K562 (cell line): ENCODE measurements at regions not wholly inside any gene's neighbourhood (a gene's known extent, or its start where the extent isn't known, plus 50 kb on each side); places are given as distances from the start of the nearest gene placed in this dataset.

Source experiments
- ATAC-seq: fragments of 200-7000 bp; cut with Tn5 transposase; 3 replicates; pipeline ENCODE4 v1.9.1; 2020; ENCODE audit warnings: moderate library complexity
- BruUV-seq: library from RNA; stranded (reverse); fragments of 400-500 nt; replicated peaks from 2 replicates; lab custom pipeline; 2021; lab: Mats Ljungman, UMichigan
- CTCF ChIA-PET: fragments of 300-600 bp; formaldehyde crosslinking; extraction: SDS; loops from one replicate; lab custom pipeline; 2021; ENCODE audit warnings: low intra/inter-chr PET ratio; lab: Yijun Ruan, JAX
- POLR2A ChIA-PET: fragments of 300-600, 350-650 bp; sonication (Branson Sonifier 250); formaldehyde crosslinking; extraction: SDS; loops from one replicate; lab custom pipeline; 2021; ENCODE audit warnings: antibody characterized with exemption, inconsistent platforms; lab: Yijun Ruan, JAX
- DNase-seq, 4 experiments: peaks; one replicate each; pipeline versions ENCODE4 v3.0.0 to v3.0.0-alpha.2; 2011 to 2018; ENCODE audit warnings: low spot score in 3 of 4, mixed read lengths in 3 of 4; ENCODE audit errors: extremely low read depth in 1 of 4
- FAIRE-seq: peaks from 2 replicates; lab custom pipeline; 2011; peaks lifted over from hg19 to GRCh38; lab: Jason Lieb, UNC
- H2AFZ ChIP-seq: 2 replicates; pipeline ENCODE4 v1.6.0; 2011; ENCODE audit warnings: low read depth, low read length, control low read depth, inconsistent platforms
- H3K27ac ChIP-seq: fragments of 200-600 bp; 3 replicates; pipeline ENCODE4 v1.8.0; 2011; ENCODE audit warnings: low read depth, mild to moderate bottlenecking, control low read depth, inconsistent platforms, low read length, moderate library complexity, mixed read lengths; ENCODE audit errors: extremely low read depth
- H3K27me3 ChIP-seq, 2 experiments: fragments of 300-600 bp in 1 of 2; 2 replicates in 1 of 2; 3 replicates in 1 of 2; pipeline versions ENCODE4 v1.6.0 to v1.8.0; 2011; ENCODE audit warnings: inconsistent platforms in 2 of 2, low read length in 2 of 2, mild to moderate bottlenecking in 1 of 2, mixed read lengths in 1 of 2, moderate library complexity in 1 of 2; ENCODE audit not compliant: control insufficient read depth in 2 of 2, insufficient read depth in 2 of 2
- H3K36me3 ChIP-seq: fragments of 300-600 bp; 3 replicates; pipeline ENCODE4 v1.8.0; 2011; ENCODE audit warnings: mild to moderate bottlenecking, low read length, inconsistent platforms; ENCODE audit not compliant: control insufficient read depth, insufficient read depth
- H3K4me1 ChIP-seq, 2 experiments: fragments of 200-600 bp in 1 of 2; replicated peaks in 1 of 2; 2 replicates in 1 of 2; 3 replicates in 1 of 2; pipeline versions ENCODE4 v1.5.1 to v1.8.0; 2011; ENCODE audit warnings: inconsistent platforms in 2 of 2, low read length in 2 of 2, mild to moderate bottlenecking in 1 of 2, mixed read lengths in 1 of 2, moderate library complexity in 1 of 2; ENCODE audit not compliant: control insufficient read depth in 2 of 2, insufficient read depth in 2 of 2
- H3K4me2 ChIP-seq: 2 replicates; pipeline ENCODE4 v1.6.1; 2011; ENCODE audit warnings: low read length, control low read depth, inconsistent platforms, mixed read lengths; ENCODE audit not compliant: insufficient read depth
- H3K4me3 ChIP-seq: fragments of 200-600 bp; sonication (generic), shearing (Covaris generic); 2 replicates; pipeline ENCODE4 v1.5.1; 2016; ENCODE audit warnings: control low read depth, inconsistent platforms
- H3K79me2 ChIP-seq: fragments of 200-600 bp; 3 replicates; pipeline ENCODE4 v1.8.0; 2011; ENCODE audit warnings: low read length, inconsistent platforms; ENCODE audit not compliant: control insufficient read depth, insufficient read depth
- H3K9ac ChIP-seq, 2 experiments: 2 replicates each; pipeline versions ENCODE4 v1.6.0 to v1.6.1; 2011; ENCODE audit warnings: low read depth in 2 of 2, low read length in 2 of 2, control low read depth in 1 of 2, inconsistent platforms in 1 of 2, mild to moderate bottlenecking in 1 of 2, mixed read lengths in 1 of 2; ENCODE audit not compliant: insufficient read depth in 1 of 2
- H3K9me1 ChIP-seq: one replicate; pipeline ENCODE4 v1.6.0; 2011; ENCODE audit warnings: inconsistent platforms, mild to moderate bottlenecking, low read length, moderate library complexity; ENCODE audit not compliant: control insufficient read depth, insufficient read depth
- H3K9me3 ChIP-seq: replicated peaks from 2 replicates; pipeline ENCODE4 v1.5.1; 2011; ENCODE audit warnings: low read depth, low read length, inconsistent platforms; ENCODE audit not compliant: control insufficient read depth, insufficient read depth
- H4K20me1 ChIP-seq: replicated peaks from 2 replicates; pipeline ENCODE4 v1.6.1; 2011; ENCODE audit warnings: low read length, inconsistent platforms, mixed read lengths; ENCODE audit not compliant: control insufficient read depth, insufficient read depth
- EWSR1 ChIP-seq: fragments of 450-650 bp; IDR thresholded peaks from 2 replicates; pipeline ENCODE4 v1.6.1; 2018; ENCODE audit warnings: borderline replicate concordance, mild to moderate bottlenecking, low read depth, moderate library complexity; ENCODE audit not compliant: partially characterized antibody
- HCFC1 ChIP-seq: IDR thresholded peaks from 2 replicates; pipeline ENCODE4 v1.6.1; 2012; ENCODE audit warnings: low read depth, low read length, improper control_type of control experiment
- HDAC6 ChIP-seq: IDR thresholded peaks from 2 replicates; pipeline ENCODE4 v1.6.1; 2012; ENCODE audit warnings: low read depth, mild to moderate bottlenecking, control low read depth, inconsistent platforms, low read length, moderate library complexity
- JUNB ChIP-seq: fragments of 450-650 bp; formaldehyde crosslinking; conservative IDR thresholded peaks from 2 replicates; pipeline ENCODE4 v1.4.0; 2020; ENCODE audit warnings: mild to moderate bottlenecking
- KDM4B ChIP-seq, 2 experiments: fragments of 450-650 bp in 1 of 2; sonication (generic) in 1 of 2; IDR thresholded peaks; 2 replicates each; pipeline ENCODE4 v1.6.1; 2016 to 2017; ENCODE audit warnings: borderline replicate concordance in 2 of 2, antibody characterized with exemption in 1 of 2, low read depth in 1 of 2, mild to moderate bottlenecking in 1 of 2
- PTBP1 ChIP-seq: fragments of 200-400 bp; formaldehyde crosslinking; IDR thresholded peaks from 2 replicates; pipeline ENCODE4 v1.6.1; 2017; ENCODE audit warnings: low read depth, low read length
- USF1 ChIP-seq: sonication (generic); formaldehyde crosslinking; IDR thresholded peaks from 2 replicates; pipeline ENCODE4 v1.9.0; 2022; ENCODE audit warnings: mild to moderate bottlenecking, missing genetic modification reagents
- WGBS: fragments of 100-300 bp; shearing (Covaris generic); methylation state at CpG from one replicate; pipeline ENCODE4 v1.1.6; 2016; ENCODE audit warnings: low coverage, mixed read lengths; ENCODE audit not compliant: insufficient coverage; ENCODE audit errors: missing lambda C conversion rate; 5-methylcytosine and 5-hydroxymethylcytosine counted together
- in situ Hi-C: fragments of 300-500 bp; cut with MboI; formaldehyde crosslinking; loops from 4 replicates; pipeline ENCODE4 v1.15.0; 2018; ENCODE audit warnings: inconsistent platforms, mixed read lengths
- intact Hi-C: fragments of 100-400 bp; cut with micrococcal nuclease; formaldehyde crosslinking; loops from 2 replicates; pipeline ENCODE4 v1.14.2; 2022
- TF ChIP-seq, protein P1 (sequence below): fragments of 250-450 bp; sonication (Bioruptor Pico); IDR thresholded peaks from 2 replicates; pipeline ENCODE4 v1.4.0; 2020; ENCODE audit warnings: mild to moderate bottlenecking, moderate library complexity

GRCh38 chr6:126524811-126525326 lies 185.0 kb downstream of the CENPW start (continued):
- TF ChIP-seq USF1 (CRISPR knock-in tag) = no peak
- no peak for TF ChIP-seq EWSR1

GRCh38 chr6:126526547-126526946 lies 186.6 kb downstream of the CENPW start:
- POLR2A ChIA-PET = no interaction called here
- intact Hi-C loops = no loop called here
- Histone ChIP-seq H3K9me3 (no peaks in the 10 kb centered on the region), H3K4me2 (no peak overlapping the region), H4K20me1 (no peaks in the 10 kb centered on the region), H3K4me3 (no peak overlapping the region), H3K9me1 (no peaks in the 10 kb centered on the region), H2AFZ (no peak overlapping the region), H3K27ac (no peak overlapping the region), H3K36me3 (no peaks in the 10 kb centered on the region), H3K4me1 (no peaks in the 10 kb centered on the region), H3K27me3 (no peaks in the 10 kb centered on the region), H3K9ac (no peak overlapping the region), H3K79me2 (no peaks in the 10 kb centered on the region)
- no TSS peak for BruUV-seq
- 0% methylated on average over 2 of the region's 2 CpGs for WGBS
- DNase-seq (no peak), ATAC-seq (no peak), FAIRE-seq (no peak)
- in situ Hi-C loops = no loop called here
- no peak for TF ChIP-seq JUNB (CRISPR knock-in tag)
- no peak for TF ChIP-seq PTBP1
- no peak for TF ChIP-seq HCFC1
- TF ChIP-seq HDAC6 = no peak
- TF ChIP-seq KDM4B (IDR thresholded peaks at IDR 0.05; ENCODE audit: borderline replicate concordance in 2 of 2, low read depth in 1 of 2) = no peak
- TF ChIP-seq, protein P1, sequence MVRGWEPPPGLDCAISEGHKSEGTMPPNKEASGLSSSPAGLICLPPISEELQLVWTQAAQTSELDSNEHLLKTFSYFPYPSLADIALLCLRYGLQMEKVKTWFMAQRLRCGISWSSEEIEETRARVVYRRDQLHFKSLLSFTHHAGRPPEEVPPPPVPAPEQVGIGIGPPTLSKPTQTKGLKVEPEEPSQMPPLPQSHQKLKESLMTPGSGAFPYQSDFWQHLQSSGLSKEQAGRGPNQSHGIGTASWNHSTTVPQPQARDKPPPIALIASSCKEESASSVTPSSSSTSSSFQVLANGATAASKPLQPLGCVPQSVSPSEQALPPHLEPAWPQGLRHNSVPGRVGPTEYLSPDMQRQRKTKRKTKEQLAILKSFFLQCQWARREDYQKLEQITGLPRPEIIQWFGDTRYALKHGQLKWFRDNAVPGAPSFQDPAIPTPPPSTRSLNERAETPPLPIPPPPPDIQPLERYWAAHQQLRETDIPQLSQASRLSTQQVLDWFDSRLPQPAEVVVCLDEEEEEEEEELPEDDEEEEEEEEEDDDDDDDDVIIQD (CRISPR knock-in tag) = no peak
- CTCF ChIA-PET = no interaction called here
